Suppressor macrophage treated with lipopolysaccharide for 1 hour (primary cell): ENCODE measurements at regions not wholly inside any gene's neighbourhood (a gene's known extent, or its start where the extent isn't known, plus 50 kb on each side); places are given as distances from the start of the nearest gene placed in this dataset.
"Not testable (repeated sequence)": the region's sequence is repeated elsewhere in the genome, so short reads cannot be mapped to it uniquely, and the experiment has no call there.

Experiments
- DNase-seq, 3 donors: peaks; one replicate each; pipeline ENCODE4 v3.0.0-alpha.2; 2020 to 2022

- DNase-seq = no peak
These were observed 257.0 kb downstream of the TTC32 start for GRCh38 chr2:19644763-19645162.

GRCh38 chr2:19643117-19643518 is 258.7 kb downstream of the TTC32 start:
- DNase-seq = no peak

- DNase-seq = no peak
These were observed 259.3 kb downstream of the TTC32 start for GRCh38 chr2:19642501-19642900.

- peak in 2 of 3 donors; percentile 1 for DNase-seq
These were observed 265.8 kb downstream of the TTC32 start for GRCh38 chr2:19635951-19636510.

- DNase-seq = no peak
These were observed 269.3 kb downstream of the TTC32 start for GRCh38 chr2:19632403-19632991.

- DNase-seq = no peak
These were observed 269.9 kb downstream of the TTC32 start for GRCh38 chr2:19631871-19632270.

GRCh38 chr2:19630921-19631320 is 270.9 kb downstream of the TTC32 start:
- DNase-seq = no peak

- DNase-seq = no peak
These were observed 268.9 kb upstream of the OSR1 start for GRCh38 chr2:19627359-19627758.

- no peak for DNase-seq
These were observed 265.1 kb upstream of the OSR1 start for GRCh38 chr2:19623488-19623887.

GRCh38 chr2:19617257-19617848 is 258.9 kb upstream of the OSR1 start:
- DNase-seq = no peak

- not testable (repeated sequence) for DNase-seq
These were observed 257.0 kb upstream of the OSR1 start for GRCh38 chr2:19615402-19615801.

GRCh38 chr2:19614066-19614465 is 255.6 kb upstream of the OSR1 start:
- DNase-seq = no peak

- no peak for DNase-seq
These were observed 253.3 kb upstream of the OSR1 start for GRCh38 chr2:19611491-19612332.

GRCh38 chr2:19609266-19609665 is 250.8 kb upstream of the OSR1 start:
- no peak for DNase-seq

GRCh38 chr2:19607931-19608771 is 249.7 kb upstream of the OSR1 start:
- DNase-seq = no peak

GRCh38 chr2:19607400-19607799 is 249.0 kb upstream of the OSR1 start:
- no peak for DNase-seq

GRCh38 chr2:19600982-19601381 is 242.6 kb upstream of the OSR1 start:
- no peak for DNase-seq

GRCh38 chr2:19600506-19600905 is 242.1 kb upstream of the OSR1 start:
- DNase-seq = no peak

GRCh38 chr2:19598971-19599370 is 240.5 kb upstream of the OSR1 start:
- DNase-seq = no peak

GRCh38 chr2:19592197-19592596 is 233.8 kb upstream of the OSR1 start:
- DNase-seq = no peak

- no peak for DNase-seq
These were observed 231.4 kb upstream of the OSR1 start for GRCh38 chr2:19589791-19590190.

- DNase-seq = no peak
These were observed 222.4 kb upstream of the OSR1 start for GRCh38 chr2:19580830-19581229.

- DNase-seq = no peak
These were observed 221.8 kb upstream of the OSR1 start for GRCh38 chr2:19580264-19580663.
